ENCODE measurements at regions not wholly inside any gene's neighbourhood (a gene's known extent, or its start where the extent isn't known, plus 50 kb on each side); places are given as distances from the start of the nearest gene placed in this dataset.

- TF ChIP-seq GATA3 (IDR thresholded peaks at IDR 0.05; ENCODE audit: low read depth, low read length): no peak
Observed at GRCh38 chr18:61738042-61738441, 154.8 kb downstream of the RNF152 start.

DNA sequence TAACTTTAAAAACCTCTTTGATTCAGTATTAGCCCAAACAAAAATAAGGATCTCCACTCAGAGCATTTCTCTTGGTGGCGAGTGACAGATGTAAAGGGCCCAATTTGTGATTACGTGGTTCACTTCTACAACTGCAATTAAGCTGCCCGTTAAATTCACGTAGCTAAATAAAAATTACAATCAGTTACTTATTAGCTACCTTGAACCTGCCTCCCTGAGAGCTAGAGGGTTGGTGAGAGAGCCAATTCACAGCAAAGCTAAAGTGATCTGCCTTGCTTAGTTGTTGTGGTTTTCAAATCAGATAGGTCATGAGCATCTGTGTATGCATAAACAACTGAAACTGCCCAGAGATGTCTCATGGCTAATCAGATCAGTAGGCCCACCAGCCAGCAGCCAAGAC, 156.7 kb downstream of the RNF152 start:
- TF ChIP-seq GATA2 (IDR thresholded peaks at IDR 0.05; ENCODE audit: low read depth, low read length) (no peak), GATA3 (IDR thresholded peaks at IDR 0.05; ENCODE audit: low read depth, low read length) (no peak)

- TF ChIP-seq GATA3 (IDR thresholded peaks at IDR 0.05; ENCODE audit: low read depth, low read length) (no peak), GATA2 (IDR thresholded peaks at IDR 0.05; ENCODE audit: low read depth, low read length) (no peak)
Observed at GRCh38 chr18:61735564-61736102, 157.2 kb downstream of the RNF152 start.

DNA sequence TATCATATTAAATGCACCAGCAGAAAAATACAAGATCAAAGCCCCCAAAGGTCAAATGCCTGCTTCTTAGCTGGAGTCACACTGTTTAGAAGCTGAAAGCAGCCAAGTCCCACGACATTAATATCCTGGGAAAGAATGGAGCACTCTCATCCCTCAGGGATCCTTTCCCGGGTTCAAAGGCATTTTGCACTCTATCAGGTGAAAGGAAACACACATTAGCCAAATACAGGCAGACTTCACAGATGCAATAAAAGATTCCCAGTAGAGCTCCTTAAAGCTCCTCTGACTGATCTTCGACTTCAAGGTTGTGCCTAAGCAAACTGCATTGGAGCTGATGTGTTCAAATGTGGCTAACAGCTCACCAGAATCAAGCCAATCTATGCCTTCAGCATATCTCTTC, 158.4 kb downstream of the RNF152 start:
- no peak for TF ChIP-seq GATA2 (IDR thresholded peaks at IDR 0.05; ENCODE audit: low read depth, low read length)
- no peak for TF ChIP-seq GATA3 (IDR thresholded peaks at IDR 0.05; ENCODE audit: low read depth, low read length)

DNA sequence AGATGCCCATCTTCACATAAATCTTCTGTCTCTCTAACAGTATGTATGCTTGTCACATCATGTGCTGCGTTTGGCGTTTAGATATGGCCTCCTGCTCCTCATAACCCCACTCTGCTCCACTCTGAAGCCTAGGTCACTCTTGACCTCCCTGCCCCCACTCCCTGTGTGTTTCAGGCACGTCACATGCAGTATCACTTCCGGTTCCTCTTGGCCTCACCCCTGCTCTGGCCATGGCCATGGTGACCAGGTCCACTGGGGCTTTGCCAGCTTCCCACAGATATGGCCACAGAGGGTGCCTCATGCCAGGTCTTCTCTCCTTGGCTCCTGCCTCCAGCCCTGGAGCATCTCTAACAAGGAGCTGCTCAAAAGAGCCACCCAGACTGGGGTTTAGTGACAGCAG, 160.0 kb downstream of the RNF152 start:
- TF ChIP-seq GATA2 (IDR thresholded peaks at IDR 0.05; ENCODE audit: low read depth, low read length): no peak
- no peak for TF ChIP-seq GATA3 (IDR thresholded peaks at IDR 0.05; ENCODE audit: low read depth, low read length)

GRCh38 chr18:61731693-61732376, 161.0 kb downstream of the RNF152 start:
- no peak for TF ChIP-seq GATA2 (IDR thresholded peaks at IDR 0.05; ENCODE audit: low read depth, low read length)
- no peak for TF ChIP-seq GATA3 (IDR thresholded peaks at IDR 0.05; ENCODE audit: low read depth, low read length)

- TF ChIP-seq GATA2 (IDR thresholded peaks at IDR 0.05; ENCODE audit: low read depth, low read length) (no peak), GATA3 (IDR thresholded peaks at IDR 0.05; ENCODE audit: low read depth, low read length) (no peak)
Observed at GRCh38 chr18:61731178-61731577, 161.6 kb downstream of the RNF152 start.

GRCh38 chr18:61729322-61729721, 163.5 kb downstream of the RNF152 start:
- TF ChIP-seq GATA2 (IDR thresholded peaks at IDR 0.05; ENCODE audit: low read depth, low read length) (no peak), GATA3 (IDR thresholded peaks at IDR 0.05; ENCODE audit: low read depth, low read length) (no peak)

DNA sequence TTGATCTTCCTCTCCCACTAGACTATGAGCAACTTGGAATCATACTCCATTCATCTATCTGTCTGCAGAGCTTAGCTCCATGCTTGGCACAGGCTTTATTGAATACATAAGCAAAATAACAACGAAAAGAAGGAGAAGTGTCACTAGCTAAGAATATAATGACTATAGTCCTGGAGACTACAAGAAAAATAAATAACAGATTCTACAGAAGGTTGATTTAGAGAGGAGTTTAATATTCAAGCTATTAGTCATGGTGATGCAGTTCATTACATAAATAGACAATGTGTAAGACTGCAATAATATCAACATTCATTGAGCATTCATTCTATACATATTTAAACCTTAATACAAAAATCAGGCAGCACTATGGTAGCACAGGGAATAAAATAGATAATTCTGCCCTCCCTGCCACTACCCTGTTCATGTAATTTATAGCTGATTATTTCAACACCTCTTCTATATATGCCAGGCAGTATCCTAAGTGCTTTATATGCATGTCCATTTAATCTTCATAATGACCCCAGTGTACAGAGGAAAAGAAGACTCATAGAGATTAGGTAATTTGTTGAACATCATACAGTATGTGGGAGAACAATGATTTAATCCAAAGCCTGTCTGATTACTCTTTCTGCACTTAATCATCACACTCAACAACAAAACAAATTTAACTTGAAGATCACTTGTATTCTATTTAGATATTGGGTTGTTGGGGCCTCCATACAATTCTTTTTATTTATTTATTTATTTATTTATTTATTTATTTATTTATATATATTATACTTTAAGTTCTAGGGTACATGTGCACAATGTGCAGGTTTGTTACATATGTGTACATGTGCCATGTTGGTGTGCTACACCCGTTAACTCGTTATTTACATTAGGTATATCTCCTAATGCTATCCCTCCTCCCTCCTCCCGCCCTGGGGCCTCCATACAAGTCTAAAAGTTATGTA, 165.3 kb downstream of the RNF152 start:
- TF ChIP-seq GATA3 (IDR thresholded peaks at IDR 0.05; ENCODE audit: low read depth, low read length): no peak
- no peak for TF ChIP-seq GATA2 (IDR thresholded peaks at IDR 0.05; ENCODE audit: low read depth, low read length)

GRCh38 chr18:61724532-61724931, 168.3 kb downstream of the RNF152 start:
- TF ChIP-seq GATA2 (IDR thresholded peaks at IDR 0.05; ENCODE audit: low read depth, low read length) (no peak), GATA3 (IDR thresholded peaks at IDR 0.05; ENCODE audit: low read depth, low read length) (no peak)

GRCh38 chr18:61722247-61722646, 170.6 kb downstream of the RNF152 start:
- TF ChIP-seq GATA2 (IDR thresholded peaks at IDR 0.05; ENCODE audit: low read depth, low read length) (no peak), GATA3 (IDR thresholded peaks at IDR 0.05; ENCODE audit: low read depth, low read length) (no peak)

DNA sequence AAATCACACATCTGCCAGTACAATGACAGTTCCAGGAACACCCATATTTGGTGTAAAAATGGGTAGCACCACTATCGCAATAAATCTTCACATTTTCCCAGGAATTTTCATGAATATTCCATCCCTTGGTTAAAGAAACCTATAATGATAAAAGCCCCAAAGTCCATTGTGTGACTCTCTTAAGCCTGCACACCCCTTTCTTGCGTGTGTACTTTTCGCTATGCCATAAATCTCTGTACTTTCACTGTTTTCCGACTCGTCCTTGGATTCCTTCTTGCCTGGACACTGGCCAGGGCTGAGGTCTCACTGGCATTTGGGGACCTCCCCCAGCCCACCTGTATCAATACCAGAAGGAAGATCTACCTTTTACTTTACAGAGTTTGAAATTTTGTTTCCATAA, 172.3 kb downstream of the RNF152 start:
- TF ChIP-seq GATA2 (IDR thresholded peaks at IDR 0.05; ENCODE audit: low read depth, low read length) (no peak), GATA3 (IDR thresholded peaks at IDR 0.05; ENCODE audit: low read depth, low read length) (no peak)

GRCh38 chr18:61719671-61720070, 173.1 kb downstream of the RNF152 start:
- no peak for TF ChIP-seq GATA2 (IDR thresholded peaks at IDR 0.05; ENCODE audit: low read depth, low read length)
- no peak for TF ChIP-seq GATA3 (IDR thresholded peaks at IDR 0.05; ENCODE audit: low read depth, low read length)

GRCh38 chr18:61718944-61719343, 173.9 kb downstream of the RNF152 start:
- TF ChIP-seq GATA3 (IDR thresholded peaks at IDR 0.05; ENCODE audit: low read depth, low read length) (no peak), GATA2 (IDR thresholded peaks at IDR 0.05; ENCODE audit: low read depth, low read length) (no peak)

DNA sequence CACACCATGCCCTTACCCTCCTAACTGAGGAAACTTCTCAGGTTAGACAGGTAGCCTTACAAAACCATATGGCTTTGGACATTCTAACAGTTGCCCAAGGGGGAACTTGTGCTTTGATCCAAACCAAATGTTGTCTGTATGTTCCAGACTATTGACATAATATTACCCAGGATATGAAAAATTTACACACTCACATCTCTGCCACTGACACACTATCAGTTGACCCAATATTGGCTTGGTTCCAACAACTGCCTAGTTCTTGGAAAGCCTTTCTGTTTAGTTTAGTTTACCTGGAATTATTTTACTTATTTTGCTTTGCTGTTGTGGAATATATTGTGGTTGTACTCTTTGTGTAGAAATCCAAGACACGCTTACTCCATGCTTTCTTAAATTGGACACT, 178.4 kb downstream of the RNF152 start:
- TF ChIP-seq GATA3 (IDR thresholded peaks at IDR 0.05; ENCODE audit: low read depth, low read length) (no peak), GATA2 (IDR thresholded peaks at IDR 0.05; ENCODE audit: low read depth, low read length) (no peak)
